SH-SY5Y (cell line): ENCODE measurements at regions not wholly inside any gene's neighbourhood (a gene's known extent, or its start where the extent isn't known, plus 50 kb on each side); places are given as distances from the start of the nearest gene placed in this dataset.

Source experiments
- GATA2 ChIP-seq: IDR thresholded peaks from 2 replicates; pipeline ENCODE4 v1.6.1; 2011; ENCODE audit warnings: mild to moderate bottlenecking, low read depth, low read length
- GATA3 ChIP-seq: IDR thresholded peaks from 2 replicates; pipeline ENCODE4 v1.6.1; 2011; ENCODE audit warnings: low read depth, mild to moderate bottlenecking, low read length, moderate library complexity

GRCh38 chr16:85193115-85193493, 80.8 kb upstream of the CIBAR2 start:
- TF ChIP-seq GATA2: no peak
- TF ChIP-seq GATA3: no peak
